Tibial nerve (tissue), 4 donors: ENCODE measurements at regions not wholly inside any gene's neighbourhood (a gene's known extent, or its start where the extent isn't known, plus 50 kb on each side); places are given as distances from the start of the nearest gene placed in this dataset.

Experiments
- EP300 ChIP-seq, 2 donors: sonication (generic); formaldehyde crosslinking; IDR thresholded peaks; one replicate each; pipeline ENCODE4 v1.6.1; 2017; ENCODE audit warnings: antibody characterized with exemption in 2 of 2, mild to moderate bottlenecking in 1 of 2
- POLR2A ChIP-seq, 2 donors: fragments of 450-650 bp; IDR thresholded peaks; one replicate each; pipeline ENCODE4 v1.6.1; 2017; ENCODE audit warnings: antibody characterized with exemption in 2 of 2, mild to moderate bottlenecking in 2 of 2, moderate library complexity in 2 of 2
- TF ChIP-seq, protein P1 (sequence below), 5 experiments: fragments of 200-600 bp in 3 of 5; fragments of 450-650 bp in 2 of 5; sonication (generic) in 3 of 5; IDR thresholded peaks; one replicate each; pipeline ENCODE4 v1.5.1; 2016 to 2019; ENCODE audit warnings: antibody characterized with exemption in 5 of 5, mild to moderate bottlenecking in 3 of 5, moderate library complexity in 2 of 5

DNA sequence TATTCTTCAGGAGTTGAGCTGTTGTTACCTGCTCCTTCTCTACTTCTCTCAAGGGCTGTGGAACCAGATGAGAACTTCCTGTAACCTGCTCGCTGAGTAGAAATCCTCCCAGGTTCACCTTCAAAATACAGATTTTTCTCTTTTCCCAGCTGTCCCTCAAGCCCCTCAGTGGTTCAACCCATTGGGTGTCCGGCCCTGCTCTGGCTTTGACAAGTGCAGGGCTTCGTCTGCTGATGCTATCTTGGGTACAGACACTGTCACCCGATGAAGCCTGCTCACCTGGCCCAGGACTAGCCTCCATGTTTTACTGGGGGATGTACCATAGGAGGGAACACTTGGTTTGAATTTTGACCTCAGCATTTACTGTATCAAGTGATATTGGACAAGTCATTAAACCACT lies 490.4 kb downstream of the IRX1 start:
- TF ChIP-seq, protein P1, sequence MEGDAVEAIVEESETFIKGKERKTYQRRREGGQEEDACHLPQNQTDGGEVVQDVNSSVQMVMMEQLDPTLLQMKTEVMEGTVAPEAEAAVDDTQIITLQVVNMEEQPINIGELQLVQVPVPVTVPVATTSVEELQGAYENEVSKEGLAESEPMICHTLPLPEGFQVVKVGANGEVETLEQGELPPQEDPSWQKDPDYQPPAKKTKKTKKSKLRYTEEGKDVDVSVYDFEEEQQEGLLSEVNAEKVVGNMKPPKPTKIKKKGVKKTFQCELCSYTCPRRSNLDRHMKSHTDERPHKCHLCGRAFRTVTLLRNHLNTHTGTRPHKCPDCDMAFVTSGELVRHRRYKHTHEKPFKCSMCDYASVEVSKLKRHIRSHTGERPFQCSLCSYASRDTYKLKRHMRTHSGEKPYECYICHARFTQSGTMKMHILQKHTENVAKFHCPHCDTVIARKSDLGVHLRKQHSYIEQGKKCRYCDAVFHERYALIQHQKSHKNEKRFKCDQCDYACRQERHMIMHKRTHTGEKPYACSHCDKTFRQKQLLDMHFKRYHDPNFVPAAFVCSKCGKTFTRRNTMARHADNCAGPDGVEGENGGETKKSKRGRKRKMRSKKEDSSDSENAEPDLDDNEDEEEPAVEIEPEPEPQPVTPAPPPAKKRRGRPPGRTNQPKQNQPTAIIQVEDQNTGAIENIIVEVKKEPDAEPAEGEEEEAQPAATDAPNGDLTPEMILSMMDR (IDR thresholded peaks at IDR 0.05) = no peak
- TF ChIP-seq POLR2A (IDR thresholded peaks at IDR 0.05) (no peak), EP300 (IDR thresholded peaks at IDR 0.05) (no peak)
